GM19240 (cell line): ENCODE measurements at regions not wholly inside any gene's neighbourhood (a gene's known extent, or its start where the extent isn't known, plus 50 kb on each side); places are given as distances from the start of the nearest gene placed in this dataset.
"Not testable (repeated sequence)": the region's sequence is repeated elsewhere in the genome, so short reads cannot be mapped to it uniquely, and the experiment has no call there.

Experiments used
- DNase-seq: peaks from one replicate; pipeline ENCODE4 v3.0.0; 2011; ENCODE audit warnings: low spot score; ENCODE audit not compliant: insufficient read length

DNA sequence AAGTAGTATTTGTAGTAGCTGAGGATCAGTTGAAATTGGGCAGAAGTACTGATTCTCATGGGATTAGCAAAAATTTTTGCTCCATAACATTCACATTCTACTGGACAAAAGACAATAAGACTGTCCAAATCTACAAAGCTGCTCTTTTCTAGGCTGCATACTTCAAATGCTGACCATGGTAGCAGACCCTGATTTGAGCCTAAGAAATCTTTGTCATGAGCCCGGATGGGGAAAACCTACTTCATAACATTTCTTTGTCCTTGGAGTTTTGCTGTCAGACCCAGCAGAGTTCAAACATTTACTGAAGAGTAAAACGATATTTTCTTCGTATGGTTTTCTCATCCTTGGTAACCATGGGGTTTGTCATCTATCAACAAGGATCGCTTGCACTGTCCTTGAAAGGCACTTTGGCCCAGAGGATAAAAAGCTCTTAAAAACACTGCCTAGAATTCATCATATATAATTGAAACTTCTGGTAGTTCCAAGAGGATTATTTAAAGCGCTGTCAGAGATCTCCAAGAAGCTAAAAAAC lies 216.9 kb downstream of the CAVIN4 start:
- DNase-seq: no peak

- no peak for DNase-seq
Measured at GRCh38 chr9:100803956-100804355, 224.6 kb upstream of the PLPPR1 start.

DNA sequence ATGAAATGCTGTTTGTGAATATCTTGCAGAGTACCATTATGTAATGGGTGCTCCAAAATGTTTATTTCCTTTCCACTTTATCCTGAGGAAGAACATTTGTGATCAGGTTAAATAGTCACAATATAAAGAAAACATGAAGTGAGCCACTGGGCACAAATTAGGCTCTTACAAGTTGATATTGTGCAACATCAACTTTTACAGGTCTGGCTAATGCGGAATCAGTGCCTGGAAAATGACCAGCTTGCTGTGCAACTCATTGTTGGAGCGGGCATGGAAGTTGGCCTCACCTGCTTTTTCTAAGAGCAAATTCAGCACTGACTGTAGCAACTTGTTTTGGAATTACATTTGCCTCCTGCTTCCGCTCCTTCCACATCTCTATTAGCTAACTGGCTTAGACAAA lies 216.9 kb upstream of the PLPPR1 start:
- DNase-seq: no peak

DNA sequence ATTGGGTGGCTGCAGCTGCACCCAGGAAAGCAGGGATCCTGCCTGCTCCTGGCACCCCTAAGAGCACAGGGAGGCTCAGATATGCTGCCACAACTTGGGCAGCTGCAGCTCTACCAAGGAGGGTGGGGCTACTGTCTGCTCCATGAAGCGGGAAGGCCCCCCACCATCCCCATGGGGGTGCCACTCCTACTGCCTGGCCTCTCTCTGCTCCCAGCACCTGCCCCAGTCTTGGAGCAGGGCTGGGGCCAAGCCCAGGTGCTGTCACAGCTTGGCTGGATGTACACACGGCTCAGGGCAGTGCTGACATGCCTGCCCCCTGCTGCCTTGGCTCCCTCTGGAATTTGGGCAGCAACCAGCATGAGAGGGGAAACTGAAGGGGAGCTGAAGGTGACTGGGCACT lies 214.7 kb upstream of the PLPPR1 start:
- no peak for DNase-seq

DNA sequence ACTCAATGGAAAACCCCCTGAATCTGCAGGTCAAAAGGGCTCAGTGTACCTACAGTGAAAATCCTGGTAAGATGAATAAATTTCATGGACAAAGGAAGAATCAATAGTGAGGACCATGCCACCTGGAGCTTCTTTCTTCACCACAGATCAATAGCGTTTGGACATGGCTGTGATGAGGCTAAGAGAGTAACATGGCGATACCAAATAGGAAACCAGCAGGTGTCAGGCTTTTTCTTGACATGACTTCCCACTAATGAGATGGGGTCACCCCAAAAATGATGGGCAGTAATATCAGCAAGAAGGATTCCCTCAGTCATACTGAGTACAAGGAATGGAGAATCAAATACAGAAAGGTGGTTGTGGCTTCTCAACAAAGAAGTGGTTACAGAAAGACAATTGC lies 208.5 kb upstream of the PLPPR1 start:
- no peak for DNase-seq

GRCh38 chr9:100833035-100833434 lies 195.5 kb upstream of the PLPPR1 start:
- DNase-seq: not testable (repeated sequence)

GRCh38 chr9:100838857-100839256 lies 189.7 kb upstream of the PLPPR1 start:
- no peak for DNase-seq

DNA sequence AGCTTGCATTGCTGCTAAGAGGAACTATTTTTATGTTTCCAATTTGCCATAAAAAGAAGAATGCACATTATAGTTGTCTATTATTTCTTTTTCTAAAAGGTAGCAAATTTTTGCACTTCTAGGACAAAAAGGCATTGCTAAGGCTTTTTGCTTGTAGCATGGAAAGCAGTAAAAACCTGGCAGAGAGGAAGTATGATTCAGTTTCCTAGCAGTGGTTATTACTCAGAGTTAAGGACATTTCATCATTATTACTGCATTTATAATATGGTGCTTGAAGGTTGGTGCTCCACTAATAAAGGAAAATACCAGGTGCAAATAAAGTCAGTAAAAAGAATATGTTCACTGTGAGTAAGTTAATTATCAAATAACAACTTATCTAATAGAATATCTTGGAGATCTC lies 179.8 kb upstream of the PLPPR1 start:
- no peak for DNase-seq

- no peak for DNase-seq
Measured at GRCh38 chr9:100852088-100852487, 176.4 kb upstream of the PLPPR1 start.

GRCh38 chr9:100856238-100856637 lies 172.3 kb upstream of the PLPPR1 start:
- DNase-seq: no peak

DNA sequence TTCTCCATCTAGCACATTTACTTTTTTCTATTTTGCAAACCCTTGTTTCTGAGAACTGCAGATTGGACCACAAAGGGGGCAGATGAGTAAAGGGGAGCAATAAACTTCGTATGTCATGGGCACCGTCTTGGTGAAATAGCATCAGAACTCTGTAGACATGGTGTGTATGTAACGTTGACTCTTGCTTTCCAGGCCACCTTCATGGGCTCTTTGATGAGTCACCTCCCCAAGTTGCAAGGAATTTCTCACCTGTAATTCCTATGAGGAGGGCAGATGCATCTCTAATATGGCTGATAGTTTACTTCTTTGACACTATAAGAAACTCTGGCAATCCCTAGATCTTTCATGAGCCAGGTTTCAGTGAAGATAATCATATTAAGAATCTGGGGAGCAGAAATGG lies 163.4 kb upstream of the PLPPR1 start:
- DNase-seq: no peak

- DNase-seq: no peak
Measured at GRCh38 chr9:100865648-100866047, 162.9 kb upstream of the PLPPR1 start.

- no peak for DNase-seq
Measured at GRCh38 chr9:100869326-100869725, 159.2 kb upstream of the PLPPR1 start.

DNA sequence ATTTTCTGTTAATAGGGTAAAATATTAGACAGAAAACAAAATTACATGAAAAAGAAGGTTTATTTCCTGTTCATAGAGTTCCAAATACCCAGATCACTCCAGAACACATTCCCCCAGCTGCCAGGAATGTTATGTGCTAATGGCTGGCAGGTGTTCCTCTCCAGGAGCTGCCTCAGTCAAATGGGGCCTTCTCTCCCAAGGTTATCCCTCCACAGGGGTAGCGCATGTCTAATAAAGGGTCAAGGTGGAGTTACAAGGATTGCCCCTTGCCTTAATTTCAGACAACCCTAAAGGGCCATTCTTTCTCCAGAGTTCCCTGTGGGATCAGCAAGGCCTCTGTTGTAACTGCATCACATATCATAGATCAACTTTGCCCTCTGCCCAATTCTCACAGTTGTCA lies 148.6 kb upstream of the PLPPR1 start:
- DNase-seq: no peak

DNA sequence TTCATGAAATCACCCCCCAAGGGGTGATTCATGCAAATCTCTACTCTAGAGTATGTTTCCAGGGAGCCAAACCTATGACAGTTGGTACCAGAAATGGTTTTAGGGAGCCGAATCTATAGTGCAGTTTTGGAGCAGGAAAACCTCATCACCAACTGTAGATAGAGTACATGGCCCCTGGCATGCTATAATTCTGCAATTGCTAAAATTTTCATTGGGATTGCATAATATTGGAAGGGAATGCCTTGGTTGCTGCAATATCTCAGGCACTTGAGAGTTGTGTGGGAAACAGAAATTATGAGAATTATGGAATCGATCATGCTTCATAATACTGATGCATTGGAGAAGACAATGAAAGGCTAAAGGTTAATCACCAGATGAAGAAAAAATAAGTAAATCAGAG lies 148.2 kb upstream of the PLPPR1 start:
- no peak for DNase-seq

- no peak for DNase-seq
Measured at GRCh38 chr9:100884518-100884917, 144.0 kb upstream of the PLPPR1 start.

- no peak for DNase-seq
Measured at GRCh38 chr9:100890321-100890720, 138.2 kb upstream of the PLPPR1 start.

GRCh38 chr9:100911273-100911672 lies 117.3 kb upstream of the PLPPR1 start:
- DNase-seq: no peak

DNA sequence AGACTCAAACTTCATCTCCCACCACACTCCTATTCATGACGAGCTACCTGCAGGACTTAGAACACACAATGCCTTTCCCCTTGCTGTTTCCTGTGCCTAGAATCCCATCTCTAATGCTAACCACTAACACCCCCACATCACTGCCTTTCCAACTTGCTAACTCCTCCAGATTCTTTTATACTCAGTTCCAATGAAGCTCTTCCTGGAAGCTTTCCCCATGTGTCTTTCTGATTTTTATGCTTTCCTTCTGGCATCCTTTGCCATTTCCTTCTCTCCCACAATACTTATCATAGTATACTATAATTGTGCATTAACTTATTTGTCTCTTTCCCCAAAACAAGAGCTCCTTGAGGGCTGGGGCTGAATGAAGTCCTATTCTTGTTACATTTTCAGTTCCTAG lies 115.3 kb upstream of the PLPPR1 start:
- DNase-seq: no peak

DNA sequence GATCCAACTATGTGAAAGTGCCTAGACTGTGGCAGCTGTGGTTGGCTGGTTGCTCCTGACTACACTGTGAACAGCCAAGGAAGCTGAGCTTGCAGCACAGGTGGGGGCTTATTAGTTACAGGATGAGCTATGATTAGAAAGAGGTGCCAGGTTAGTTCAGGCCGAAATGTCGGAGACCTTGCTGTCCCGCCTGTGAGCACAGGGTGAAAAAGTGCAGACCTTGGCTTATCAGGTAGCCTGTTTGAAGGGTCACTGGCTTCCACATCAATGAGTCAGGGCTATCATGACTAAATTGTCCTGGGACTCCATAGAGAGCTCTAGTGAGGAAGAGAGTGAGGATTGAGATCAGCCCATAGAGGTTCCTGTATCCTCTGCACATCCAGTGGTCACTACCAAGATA lies 114.3 kb upstream of the PLPPR1 start:
- DNase-seq: no peak

- no peak for DNase-seq
Measured at GRCh38 chr9:100919506-100919905, 109.0 kb upstream of the PLPPR1 start.

GRCh38 chr9:100926366-100926765 lies 102.2 kb upstream of the PLPPR1 start:
- no peak for DNase-seq

DNA sequence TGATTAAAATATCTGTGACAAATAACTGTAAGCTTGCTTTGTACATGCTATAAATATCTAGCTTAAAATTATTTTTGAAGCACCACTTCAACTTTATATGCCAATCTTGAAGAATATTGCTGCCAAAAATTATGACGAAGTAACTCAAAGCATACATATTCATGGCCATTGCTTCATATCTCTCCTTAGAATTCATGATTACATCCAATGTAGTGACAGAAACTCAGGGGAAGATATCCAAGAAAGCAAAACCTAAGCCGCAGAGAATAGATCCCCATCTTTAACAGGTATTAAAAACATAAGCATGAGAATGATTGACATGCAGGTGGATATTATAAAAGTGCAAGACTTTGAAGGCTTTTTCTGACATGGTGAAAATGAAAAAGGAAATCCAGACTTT lies 100.8 kb upstream of the PLPPR1 start:
- DNase-seq: no peak

- no peak for DNase-seq
Measured at GRCh38 chr9:100933656-100934055, 94.9 kb upstream of the PLPPR1 start.
